HT1080 (cell line): ENCODE measurements at regions not wholly inside any gene's neighbourhood (a gene's known extent, or its start where the extent isn't known, plus 50 kb on each side); places are given as distances from the start of the nearest gene placed in this dataset.

Experiments
- DNase-seq: peaks from one replicate; pipeline ENCODE4 v3.0.0-alpha.2; 2015; ENCODE audit warnings: low read depth

- DNase-seq, result no peak
Observed at GRCh38 chr9:120016231-120016630, 563.7 kb downstream of the CDK5RAP2 start.

GRCh38 chr9:120014796-120015195, 565.2 kb downstream of the CDK5RAP2 start:
- DNase-seq, result no peak

- DNase-seq, result no peak
Observed at GRCh38 chr9:120009856-120010255, 570.1 kb downstream of the CDK5RAP2 start.

GRCh38 chr9:120001536-120001935, 578.4 kb downstream of the CDK5RAP2 start:
- DNase-seq, result no peak

- no peak for DNase-seq
Observed at GRCh38 chr9:119998614-119999013, 581.4 kb downstream of the CDK5RAP2 start.

- DNase-seq, result no peak
Observed at GRCh38 chr9:119991797-119992196, 588.2 kb downstream of the CDK5RAP2 start.

- no peak for DNase-seq
Observed at GRCh38 chr9:119986713-119987112, 593.3 kb downstream of the CDK5RAP2 start.

- DNase-seq, result no peak
Observed at GRCh38 chr9:119986205-119986604, 593.8 kb downstream of the CDK5RAP2 start.

- no peak for DNase-seq
Observed at GRCh38 chr9:119974026-119974425, 604.8 kb upstream of the BRINP1 start.

- peak; percentile 49 for DNase-seq
Observed at GRCh38 chr9:119968836-119969707, 599.8 kb upstream of the BRINP1 start.

GRCh38 chr9:119967867-119968535, 598.8 kb upstream of the BRINP1 start:
- no peak for DNase-seq

- DNase-seq, result peak; percentile 83
Observed at GRCh38 chr9:119963798-119964372, 594.6 kb upstream of the BRINP1 start.

GRCh38 chr9:119963258-119963797, 594.1 kb upstream of the BRINP1 start:
- peak; percentile 2 for DNase-seq

- peak; percentile 18 for DNase-seq
Observed at GRCh38 chr9:119961774-119962424, 592.7 kb upstream of the BRINP1 start.

- DNase-seq, result no peak
Observed at GRCh38 chr9:119959846-119960545, 590.8 kb upstream of the BRINP1 start.

GRCh38 chr9:119956111-119956510, 586.9 kb upstream of the BRINP1 start:
- DNase-seq, result no peak

- no peak for DNase-seq
Observed at GRCh38 chr9:119955276-119955675, 586.0 kb upstream of the BRINP1 start.

GRCh38 chr9:119951591-119951990, 582.4 kb upstream of the BRINP1 start:
- no peak for DNase-seq

GRCh38 chr9:119951090-119951489, 581.9 kb upstream of the BRINP1 start:
- DNase-seq, result no peak

- DNase-seq, result no peak
Observed at GRCh38 chr9:119945686-119946085, 576.5 kb upstream of the BRINP1 start.

- no peak for DNase-seq
Observed at GRCh38 chr9:119941091-119941490, 571.9 kb upstream of the BRINP1 start.
